ENCODE measurements at regions not wholly inside any gene's neighbourhood (a gene's known extent, or its start where the extent isn't known, plus 50 kb on each side); places are given as distances from the start of the nearest gene placed in this dataset.
"Not testable (repeated sequence)": the region's sequence is repeated elsewhere in the genome, so short reads cannot be mapped to it uniquely, and the experiment has no call there.

DNA sequence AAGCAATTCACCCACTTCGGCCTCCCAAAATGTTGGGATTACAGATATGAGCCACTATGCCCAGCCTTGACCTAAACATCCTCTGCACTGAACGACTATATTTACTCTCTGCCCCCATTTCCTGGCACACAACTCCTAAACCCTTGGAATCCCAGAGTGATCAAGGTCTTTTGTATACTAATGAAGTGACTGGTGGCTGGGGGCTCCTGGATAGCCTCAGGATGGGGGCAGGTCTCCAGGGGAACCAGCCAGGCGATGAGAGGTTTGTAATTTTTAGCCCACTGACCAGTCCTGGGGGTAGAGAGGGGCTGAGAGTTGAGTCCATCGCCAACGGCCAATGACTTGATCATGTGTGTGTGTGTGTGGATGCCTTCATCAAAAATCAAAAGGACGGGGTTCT is 71.1 kb downstream of the FAM50B start:
- no peak for DNase-seq (ENCODE audit: low read depth, low spot score)

DNA sequence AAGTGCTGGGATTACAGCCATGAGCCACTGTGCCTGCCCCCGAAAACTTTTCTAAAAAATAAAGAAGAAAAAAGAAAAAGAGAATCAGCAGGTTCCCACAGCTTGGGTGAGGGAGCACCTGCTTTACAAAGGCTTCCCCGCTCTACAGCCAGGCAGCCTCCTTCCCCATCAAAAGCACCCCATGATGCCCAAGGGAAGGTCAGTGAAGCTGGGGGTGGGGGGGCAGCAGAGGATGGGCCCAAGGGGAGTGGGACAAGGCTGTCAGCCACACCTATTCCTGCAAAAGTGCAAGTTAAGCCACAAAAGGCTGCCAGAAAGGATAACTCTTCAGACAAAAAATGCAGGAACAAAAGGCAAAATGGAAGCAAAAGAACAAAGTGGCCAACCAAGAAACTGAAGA is 72.5 kb downstream of the FAM50B start:
- no peak for DNase-seq (ENCODE audit: low read depth, low spot score)

DNA sequence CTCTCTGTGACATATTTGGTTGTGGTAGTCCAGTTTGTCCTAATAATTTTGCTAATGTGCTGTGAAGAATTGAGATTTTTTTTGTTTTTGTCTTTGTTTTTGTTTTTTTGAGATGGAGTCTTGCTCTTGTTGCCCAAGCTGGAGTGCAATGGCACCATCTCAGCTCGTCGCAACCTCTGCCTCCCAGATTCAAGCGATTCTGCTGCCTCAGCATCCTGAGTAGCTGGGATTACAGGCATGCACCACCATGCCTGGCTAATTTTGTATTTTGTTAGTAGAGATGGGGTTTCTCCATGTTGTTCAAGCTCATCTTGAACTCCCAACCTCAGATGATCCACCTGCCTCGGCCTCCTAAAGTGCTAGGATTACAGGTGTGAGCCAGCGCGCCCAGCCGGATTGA is 73.4 kb downstream of the FAM50B start:
- DNase-seq (ENCODE audit: low read depth, low spot score): not testable (repeated sequence)

DNA sequence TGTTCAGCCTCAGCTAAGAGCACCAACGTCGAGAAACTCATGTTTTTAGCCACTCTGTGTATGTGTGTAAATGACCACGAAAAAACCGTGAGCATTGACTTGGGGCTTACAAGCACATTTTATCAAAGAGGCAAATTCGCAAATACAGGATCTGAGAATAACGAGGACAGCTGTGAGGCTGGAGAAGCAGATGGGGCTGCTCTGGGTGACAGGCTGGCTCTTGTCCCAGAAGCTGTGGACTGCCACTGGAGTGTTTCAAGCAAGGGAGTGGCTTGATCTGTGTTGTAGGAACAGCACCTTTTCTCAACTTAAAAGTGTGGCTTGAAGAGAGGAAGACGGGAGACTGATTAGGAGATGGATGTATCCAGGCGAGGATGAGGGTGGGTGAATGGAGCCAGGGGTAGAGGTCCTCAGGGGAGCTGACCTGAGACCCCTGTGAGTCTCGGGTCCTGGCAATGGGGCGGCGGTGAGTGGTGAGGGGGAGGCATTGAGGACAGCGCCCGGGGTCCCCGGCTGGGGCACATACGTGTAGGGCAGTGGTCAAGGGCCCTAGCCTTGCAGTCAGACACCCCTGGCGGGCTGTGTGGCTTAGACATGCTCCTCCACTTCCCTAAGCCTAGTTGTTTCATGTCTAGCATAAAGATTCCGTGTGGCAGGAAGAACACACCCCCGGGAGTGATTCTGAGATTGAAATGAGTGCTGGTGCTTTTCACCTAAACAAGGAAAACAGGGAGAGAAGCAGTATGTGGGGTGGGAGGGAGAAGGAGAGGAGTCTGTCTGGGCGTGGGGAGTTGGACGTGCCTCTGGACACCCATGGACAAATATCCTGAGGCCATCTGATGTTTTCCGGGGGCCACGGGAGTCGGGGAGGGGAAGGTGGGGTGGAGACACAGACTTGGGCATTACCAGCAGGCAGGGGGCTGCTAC is 76.3 kb downstream of the FAM50B start:
- not testable (repeated sequence) for DNase-seq (ENCODE audit: low read depth, low spot score)

DNA sequence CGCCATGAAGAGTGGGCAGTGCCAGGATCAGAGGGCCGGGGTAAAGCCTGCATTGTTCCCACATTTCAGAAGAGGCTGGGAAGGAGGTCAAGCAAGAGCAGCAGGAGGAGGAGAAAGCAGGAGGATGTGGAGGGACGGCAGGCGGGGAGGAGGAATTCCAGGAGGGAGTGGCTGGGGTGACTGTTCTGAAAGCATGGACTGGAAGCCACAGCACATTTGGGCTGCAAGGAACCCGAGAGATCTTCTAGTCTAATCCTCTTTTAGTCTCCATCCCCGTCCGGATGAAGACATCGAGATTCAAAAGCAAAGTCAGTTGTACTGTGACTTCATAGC is 76.9 kb downstream of the FAM50B start:
- no peak for DNase-seq (ENCODE audit: low read depth, low spot score)

DNA sequence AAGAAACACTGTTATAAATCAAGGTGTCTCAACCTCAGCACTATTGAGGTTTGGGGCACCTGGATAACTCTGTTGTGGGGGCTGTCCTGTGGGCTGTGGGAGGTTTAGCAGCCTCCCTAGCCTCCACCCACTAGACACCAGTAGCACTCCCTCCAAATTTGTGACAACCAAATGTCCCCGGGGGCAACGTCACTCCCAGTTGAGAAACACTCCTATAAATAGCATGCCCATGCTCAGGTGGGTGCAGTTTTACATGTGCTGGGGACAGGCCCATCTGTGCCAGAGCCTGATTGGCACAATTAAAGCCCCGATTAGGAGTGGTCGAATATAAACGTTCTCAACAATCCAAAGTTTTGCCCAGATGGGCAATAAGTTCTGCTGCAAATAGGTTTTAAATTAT is 78.9 kb downstream of the FAM50B start:
- no peak for DNase-seq (ENCODE audit: low read depth, low spot score)

DNA sequence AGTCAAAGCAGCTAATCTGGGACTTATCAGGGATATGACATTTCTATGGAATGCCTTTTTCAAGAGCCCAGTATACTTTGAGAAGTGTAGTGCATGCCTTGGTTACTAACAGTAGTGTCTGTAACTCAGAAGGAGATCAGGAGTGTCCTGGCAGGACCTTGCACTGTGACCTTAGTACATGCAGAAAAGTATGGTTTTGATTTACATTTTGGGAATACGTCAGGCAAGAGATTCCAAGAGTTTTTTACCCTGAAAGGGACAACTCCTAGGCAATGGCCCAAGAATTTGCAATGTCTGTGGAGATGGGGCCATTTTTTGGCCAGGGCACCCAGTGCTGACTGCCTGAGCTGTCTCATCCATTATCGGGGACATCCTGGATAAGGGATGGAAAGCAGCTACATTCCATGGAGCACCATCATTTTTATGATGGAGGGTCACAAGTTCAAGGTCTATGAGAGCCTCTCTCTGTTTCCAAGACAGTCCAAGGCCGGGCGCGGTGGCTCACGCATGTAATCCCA is 80.2 kb downstream of the FAM50B start:
- DNase-seq (ENCODE audit: low read depth, low spot score): peak; percentile 26

DNA sequence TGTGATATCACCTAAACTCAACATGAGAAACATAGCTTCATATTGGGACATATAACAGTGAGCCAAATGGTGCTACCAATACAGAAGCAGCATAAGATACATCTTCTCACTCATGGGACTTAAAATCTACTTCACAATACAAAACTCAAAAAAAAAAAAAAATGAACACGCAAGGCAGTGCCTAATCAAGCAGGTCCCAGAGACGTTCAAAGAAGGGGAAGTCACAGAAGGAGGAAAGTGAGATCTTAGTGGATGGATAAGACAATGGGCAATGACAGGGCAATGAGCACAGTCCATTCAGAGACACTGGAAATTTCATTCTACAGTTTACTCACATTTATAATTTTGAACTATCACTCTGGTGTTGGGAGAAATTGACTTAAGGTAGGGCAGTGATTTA is 88.3 kb downstream of the FAM50B start:
- DNase-seq (ENCODE audit: low read depth, low spot score): no peak

DNA sequence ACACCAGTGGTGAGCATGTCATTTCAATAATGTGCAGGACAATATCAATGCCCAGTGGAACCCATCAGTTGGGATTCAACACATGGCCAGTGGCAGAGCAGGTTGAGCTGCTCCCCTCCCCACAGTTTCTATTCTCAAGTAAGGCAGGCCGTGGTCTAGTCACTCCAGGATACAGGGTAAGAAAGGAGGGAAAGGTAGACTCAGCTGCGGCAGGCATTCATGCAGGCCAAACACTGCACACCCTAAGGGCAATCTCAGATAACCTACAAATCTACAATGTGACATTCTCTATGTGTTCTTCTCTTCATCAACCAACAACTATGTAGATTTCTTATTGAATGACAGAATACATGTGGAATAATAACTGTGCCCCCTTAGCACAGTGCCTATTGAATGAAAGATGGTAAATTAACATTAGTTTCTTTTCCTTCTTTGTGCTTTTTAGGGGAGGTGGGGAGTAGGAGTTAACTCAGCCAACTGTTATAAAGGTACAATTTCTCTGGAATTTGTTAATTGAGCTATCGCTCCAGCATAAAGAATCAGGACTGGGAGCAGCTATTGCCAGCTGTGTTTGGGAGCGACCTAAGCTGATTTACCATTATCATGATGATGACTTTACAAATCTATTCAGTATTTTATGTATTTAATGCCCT is 89.7 kb downstream of the FAM50B start:
- DNase-seq (ENCODE audit: low read depth, low spot score): no peak

DNA sequence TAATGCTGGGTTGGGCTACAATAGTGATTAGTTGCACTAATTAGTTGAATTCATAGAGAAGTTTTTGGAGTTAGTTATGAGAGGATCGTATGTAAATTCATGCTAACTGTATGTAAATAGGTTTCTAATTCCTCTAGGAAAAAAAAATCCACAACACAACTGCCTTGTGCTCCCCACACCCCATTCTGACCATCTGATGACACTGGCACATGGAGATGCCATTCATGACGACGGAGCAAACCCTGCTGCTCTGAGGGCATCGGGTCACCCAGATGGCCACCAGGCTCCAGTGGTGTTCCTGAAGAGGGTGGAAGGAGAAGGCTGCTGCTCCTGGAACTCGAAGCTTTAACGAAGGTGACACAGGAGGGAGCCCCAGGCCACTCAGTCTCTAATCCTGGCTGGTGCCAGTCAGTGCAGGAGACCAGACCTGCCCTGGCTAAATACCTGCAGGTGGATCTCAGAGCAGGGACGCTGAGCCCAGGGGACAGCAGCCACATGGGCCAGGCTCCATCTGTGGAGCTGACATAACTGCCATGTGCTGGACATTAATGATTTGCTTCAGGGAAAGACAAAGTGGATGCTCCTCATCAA is 90.3 kb downstream of the FAM50B start:
- DNase-seq (ENCODE audit: low read depth, low spot score): no peak

DNA sequence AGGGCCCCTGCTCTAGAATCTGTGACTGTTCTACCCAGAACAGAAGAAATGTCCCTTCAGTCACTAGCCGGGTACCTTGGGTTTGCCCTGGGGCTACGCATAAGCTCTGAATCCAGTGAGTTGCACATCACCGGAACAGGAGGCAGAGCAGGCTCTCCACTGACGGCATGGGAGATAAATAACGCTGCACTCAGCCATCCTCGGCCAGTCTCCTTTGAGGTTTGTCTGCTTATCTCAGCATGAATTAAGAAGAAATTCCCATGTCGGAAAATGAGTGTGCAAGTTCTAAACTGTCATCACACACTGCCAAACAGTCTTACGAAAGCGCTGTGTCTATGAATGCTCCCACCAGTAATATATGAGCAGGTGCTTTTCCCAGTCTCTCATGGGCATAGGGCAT is 90.8 kb downstream of the FAM50B start:
- no peak for DNase-seq (ENCODE audit: low read depth, low spot score)

DNA sequence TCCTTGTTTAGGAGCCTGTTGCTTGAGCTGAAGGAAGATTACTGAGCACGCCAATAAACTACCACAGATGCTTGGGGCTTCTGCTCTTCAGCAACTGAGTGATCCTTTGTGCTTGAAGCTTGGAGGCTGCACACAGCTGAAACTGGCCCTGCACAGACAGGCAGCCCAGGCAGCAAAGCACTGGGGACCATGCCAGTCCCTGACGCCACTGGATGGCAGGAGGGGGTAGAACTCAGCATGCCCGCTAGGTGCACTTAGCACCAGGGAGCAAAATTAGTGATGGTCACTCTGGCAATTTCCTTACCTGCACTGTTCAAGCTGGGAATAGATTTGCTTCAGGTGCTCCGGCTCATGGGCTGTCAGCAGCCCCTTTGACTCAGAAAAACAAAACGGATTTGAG is 91.5 kb downstream of the FAM50B start:
- no peak for DNase-seq (ENCODE audit: low read depth, low spot score)

DNA sequence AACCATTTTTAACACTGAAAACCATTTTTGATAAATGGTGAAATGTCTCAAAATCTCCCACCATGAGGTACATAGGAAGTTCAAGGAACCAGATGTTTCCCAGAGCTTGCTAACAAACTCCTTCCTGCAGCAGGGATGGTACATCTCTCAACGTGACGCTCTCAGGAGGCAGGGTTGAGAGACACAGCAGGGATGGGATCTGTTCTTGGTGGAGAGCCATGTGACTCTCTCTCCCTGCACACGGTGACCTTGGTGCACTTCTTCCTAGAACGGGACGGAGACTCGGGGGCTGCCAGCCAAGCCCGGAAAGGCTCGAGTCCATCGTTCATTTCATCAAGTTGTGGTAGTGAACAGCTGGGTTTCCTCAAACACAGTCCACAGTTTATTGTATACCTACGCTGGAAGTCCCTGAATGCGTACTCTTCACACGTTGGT is 94.2 kb downstream of the FAM50B start:
- DNase-seq (ENCODE audit: low read depth, low spot score): no peak

DNA sequence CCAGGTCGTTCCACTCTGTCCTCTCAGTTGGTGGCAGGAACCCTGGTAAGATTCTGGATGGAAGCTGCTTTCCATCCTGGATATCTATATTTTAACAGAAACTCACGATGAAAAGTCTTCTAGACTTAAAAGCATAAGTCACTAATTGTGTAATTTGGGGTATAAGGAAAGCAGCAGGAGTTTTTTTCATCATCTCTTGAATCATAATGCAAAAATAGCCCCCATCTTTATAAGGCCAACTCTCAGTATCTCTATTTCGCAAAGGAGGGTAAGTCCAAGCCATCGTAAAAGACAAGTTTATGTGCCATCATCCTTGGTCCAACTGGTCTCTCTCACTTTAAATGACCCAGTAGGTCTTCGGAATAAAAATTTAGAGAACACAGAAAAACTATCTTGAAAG is 95.1 kb downstream of the FAM50B start:
- DNase-seq (ENCODE audit: low read depth, low spot score): no peak

DNA sequence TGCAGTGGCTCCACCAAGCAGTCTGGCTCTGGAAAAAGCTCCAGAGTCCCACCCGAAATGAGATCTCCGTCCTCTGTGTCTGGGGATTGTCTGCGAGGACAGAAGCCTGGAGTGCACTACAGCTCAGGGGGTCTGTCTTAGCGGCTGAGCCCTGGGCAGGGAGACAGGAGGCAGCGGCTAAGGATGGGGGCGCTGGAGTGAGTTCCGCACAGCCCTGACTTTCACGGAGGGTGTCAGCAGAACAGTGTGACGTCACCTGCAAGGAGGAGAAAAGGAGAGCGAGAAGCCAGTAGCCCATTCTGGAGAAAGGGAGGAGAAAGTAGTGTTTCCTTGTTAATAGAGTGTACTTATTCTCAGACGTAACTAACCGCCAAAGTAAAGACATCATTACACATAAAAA is 97.6 kb downstream of the FAM50B start:
- DNase-seq (ENCODE audit: low read depth, low spot score): no peak

DNA sequence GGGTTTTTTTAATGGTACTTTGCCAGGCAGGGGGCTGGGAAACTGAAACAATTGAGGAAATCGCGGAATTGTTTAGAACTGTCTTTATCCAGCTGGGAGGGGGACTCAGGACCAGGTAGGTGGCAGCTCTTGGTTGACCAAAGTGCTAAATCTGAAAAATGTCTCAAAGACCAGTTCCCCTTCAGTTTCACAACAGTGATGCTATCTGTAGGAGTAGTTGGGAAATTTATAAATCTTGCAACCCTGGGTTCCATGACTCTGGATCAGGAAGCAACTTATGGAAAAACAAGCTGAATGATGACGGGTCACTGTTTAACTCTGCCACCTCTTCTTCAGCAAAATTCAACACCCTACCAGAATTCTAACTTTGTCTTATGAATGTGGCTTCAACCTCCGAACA is 99.7 kb downstream of the FAM50B start:
- DNase-seq (ENCODE audit: low read depth, low spot score): no peak

DNA sequence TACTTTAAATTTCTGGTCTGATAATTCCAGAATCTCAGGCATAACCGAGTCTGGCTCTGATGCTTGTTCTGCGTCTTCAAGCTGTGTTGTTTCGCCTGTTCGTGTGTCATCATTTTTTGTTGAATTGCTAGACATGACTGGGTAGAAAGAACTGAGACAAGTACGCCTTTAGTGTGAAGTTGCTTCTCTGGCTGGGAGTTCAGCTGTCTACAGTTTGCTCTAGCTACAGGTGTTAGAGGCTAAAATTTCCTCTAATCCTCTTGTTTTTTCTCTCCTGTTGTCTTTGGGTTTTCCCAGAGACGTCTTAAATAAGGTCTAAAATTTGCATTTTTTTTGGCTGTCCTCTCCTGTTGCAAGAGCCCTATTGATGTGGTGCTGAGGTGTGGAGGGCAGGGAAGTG is 100.3 kb downstream of the FAM50B start:
- no peak for DNase-seq (ENCODE audit: low read depth, low spot score)

DNA sequence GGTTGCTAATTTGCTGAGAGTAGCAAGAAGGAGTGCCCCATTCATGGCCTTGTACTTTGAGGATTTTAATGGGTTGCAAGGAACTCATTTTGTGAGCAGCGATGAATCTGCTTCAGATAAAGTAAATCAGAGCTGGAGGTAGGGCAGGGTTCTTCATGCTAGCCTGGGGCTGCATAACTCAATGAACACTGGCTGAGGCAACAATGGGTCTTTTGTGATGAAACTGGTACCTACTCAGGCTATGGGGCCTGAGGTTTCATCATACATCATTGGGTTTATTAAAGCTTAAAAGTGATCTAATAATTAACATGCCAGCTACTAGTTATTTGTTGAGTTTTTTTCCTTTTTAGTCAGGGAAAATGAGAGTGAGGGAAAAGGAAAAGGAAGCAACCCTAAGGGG is 106.9 kb downstream of the FAM50B start:
- DNase-seq (ENCODE audit: low read depth, low spot score): no peak

DNA sequence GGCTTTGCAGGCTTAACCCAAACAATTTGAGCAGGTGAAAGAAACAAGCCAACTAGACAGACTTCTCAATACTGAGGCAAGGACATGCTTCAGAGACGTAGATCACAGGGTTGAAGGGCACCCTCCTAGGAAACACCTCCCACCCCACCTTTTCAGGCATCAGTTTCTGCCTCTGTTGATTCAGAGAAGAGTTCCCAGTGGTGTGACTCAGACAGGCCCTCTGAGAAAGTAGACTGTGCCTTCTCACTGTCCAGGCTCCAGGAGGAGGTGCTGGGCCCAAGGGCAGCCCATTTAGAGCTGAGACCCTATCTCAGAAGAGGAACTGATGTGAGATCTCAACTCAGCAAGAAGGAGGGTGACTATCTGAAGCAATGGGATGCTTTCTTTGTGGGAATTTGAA is 108.1 kb downstream of the FAM50B start:
- no peak for DNase-seq (ENCODE audit: low read depth, low spot score)

DNA sequence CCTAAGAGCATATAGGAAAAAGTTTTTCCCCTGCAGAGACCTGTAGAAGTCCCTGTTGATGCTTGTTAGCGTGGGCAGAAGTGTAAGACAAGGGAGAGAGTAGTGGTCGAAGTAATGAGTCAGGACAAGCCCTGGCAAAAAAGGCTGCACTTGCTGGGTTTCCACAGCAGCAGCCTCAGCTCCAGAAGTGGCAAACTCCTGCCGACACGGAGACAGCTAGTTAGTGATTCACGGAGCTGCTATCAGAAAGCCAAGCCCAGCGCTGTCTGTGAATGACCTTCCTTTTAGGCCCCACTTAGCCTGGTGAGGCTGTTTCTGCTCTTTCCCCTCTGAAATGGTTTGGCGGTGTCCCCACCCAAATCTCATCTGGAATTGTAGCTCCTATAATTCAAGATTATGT is 109.1 kb downstream of the FAM50B start:
- DNase-seq (ENCODE audit: low read depth, low spot score): no peak

DNA sequence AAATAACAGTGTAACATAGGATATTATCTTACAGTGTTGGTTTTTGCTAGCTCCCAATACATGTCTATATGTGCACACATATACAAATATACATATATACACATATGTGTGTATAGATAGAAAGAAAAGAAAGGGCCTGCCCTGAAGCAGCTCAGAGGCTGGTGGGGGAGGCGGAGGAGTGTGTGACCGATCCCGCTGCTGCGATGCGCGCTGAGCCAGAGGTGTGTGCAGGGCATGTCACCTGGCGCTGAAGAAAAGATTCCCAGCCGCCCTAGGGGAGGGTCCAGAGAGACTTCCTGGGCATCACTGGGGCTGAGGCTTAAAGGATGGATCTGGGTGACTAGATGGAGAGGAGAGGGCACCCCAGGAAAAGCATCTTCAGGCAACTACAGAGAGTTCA is 110.2 kb downstream of the FAM50B start:
- DNase-seq (ENCODE audit: low read depth, low spot score): no peak

DNA sequence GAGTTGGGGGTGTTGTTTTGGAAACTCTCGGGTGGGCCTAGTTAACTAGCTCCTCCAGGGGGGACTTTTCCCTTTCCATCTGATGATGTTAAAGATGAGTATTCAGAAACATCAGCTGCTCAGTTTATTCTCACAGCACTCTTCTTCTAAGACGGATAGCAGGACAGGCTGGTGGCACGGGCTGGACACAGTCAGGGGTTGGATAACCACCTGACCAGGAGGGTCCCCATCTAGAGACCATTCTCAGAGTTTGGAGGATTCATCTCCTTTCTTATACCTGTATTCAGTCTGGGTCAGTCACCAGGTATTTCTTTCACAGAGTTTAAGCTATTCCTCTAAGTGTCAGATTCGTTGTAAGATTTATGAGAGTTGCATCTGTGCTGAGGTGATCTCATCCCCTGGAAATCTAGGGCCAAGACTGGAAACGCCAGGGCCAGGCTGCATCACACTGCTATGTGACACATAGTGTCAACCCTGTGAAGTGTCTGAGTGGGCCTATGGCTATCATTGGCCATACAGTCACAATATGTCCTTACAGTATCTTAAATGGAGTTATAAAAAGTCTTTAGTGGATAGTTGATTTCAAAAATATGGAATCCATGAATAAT is 111.7 kb downstream of the FAM50B start:
- peak; percentile 26 for DNase-seq (ENCODE audit: low read depth, low spot score)

All from astrocyte of the hippocampus (primary cell).